BE2C (cell line): ENCODE measurements at regions not wholly inside any gene's neighbourhood (a gene's known extent, or its start where the extent isn't known, plus 50 kb on each side); places are given as distances from the start of the nearest gene placed in this dataset.

ENCODE experiments used
- DNase-seq: peaks from one replicate; pipeline ENCODE4 v3.0.0-alpha.2; 2020
- H3K27me3 ChIP-seq: fragments of 250-450 bp; sonication (Bioruptor Pico); 2 replicates; pipeline ENCODE4 v1.5.1; 2020; ENCODE audit warnings: mild to moderate bottlenecking
- H3K36me3 ChIP-seq: fragments of 250-450 bp; sonication (Bioruptor Pico); 2 replicates; pipeline ENCODE4 v1.5.1; 2020; ENCODE audit warnings: mild to moderate bottlenecking
- H3K4me1 ChIP-seq: fragments of 250-450 bp; sonication (Bioruptor Pico); 2 replicates; pipeline ENCODE4 v1.5.1; 2020
- H3K4me3 ChIP-seq: 2 replicates; pipeline ENCODE4 v1.5.1; 2011; ENCODE audit warnings: low read depth, low read length
- H3K9me3 ChIP-seq: fragments of 250-450 bp; sonication (Bioruptor Pico); 2 replicates; pipeline ENCODE4 v1.5.1; 2020
- CTCF ChIP-seq: IDR thresholded peaks from 2 replicates; pipeline ENCODE4 v1.5.1; 2012; ENCODE audit warnings: mild to moderate bottlenecking, low read depth, low read length

- no peaks in the 10 kb centered on the region for H3K27me3 ChIP-seq
- H3K36me3 ChIP-seq: no peaks in the 10 kb centered on the region
- TF ChIP-seq CTCF: no peak
- no peaks in the 10 kb centered on the region for H3K4me1 ChIP-seq
- DNase-seq: no peak
- H3K9me3 ChIP-seq: no peaks in the 10 kb centered on the region
- no peak overlapping the region for H3K4me3 ChIP-seq
These were observed 132.3 kb downstream of the FAM43A start for GRCh38 chr3:194817936-194818335.

GRCh38 chr3:194824100-194824499 is 138.4 kb downstream of the FAM43A start:
- Histone ChIP-seq H3K4me3 (no peak overlapping the region), H3K27me3 (no peaks in the 10 kb centered on the region), H3K4me1 (no peaks in the 10 kb centered on the region), H3K9me3 (no peaks in the 10 kb centered on the region), H3K36me3 (no peaks in the 10 kb centered on the region)
- DNase-seq: no peak
- no peak for TF ChIP-seq CTCF

GRCh38 chr3:194824701-194825111 is 139.0 kb downstream of the FAM43A start:
- H3K4me1 ChIP-seq: no peaks in the 10 kb centered on the region
- no peak for DNase-seq
- no peak for TF ChIP-seq CTCF
- no peak overlapping the region for H3K4me3 ChIP-seq
- H3K27me3 ChIP-seq: no peaks in the 10 kb centered on the region
- H3K36me3 ChIP-seq: no peaks in the 10 kb centered on the region
- no peaks in the 10 kb centered on the region for H3K9me3 ChIP-seq

GRCh38 chr3:194826594-194826993 is 140.9 kb downstream of the FAM43A start:
- H3K9me3 ChIP-seq: no peaks in the 10 kb centered on the region
- DNase-seq: no peak
- H3K4me3 ChIP-seq: no peak overlapping the region
- H3K4me1 ChIP-seq: no peaks in the 10 kb centered on the region
- TF ChIP-seq CTCF: no peak
- H3K36me3 ChIP-seq: no peaks in the 10 kb centered on the region
- no peaks in the 10 kb centered on the region for H3K27me3 ChIP-seq

GRCh38 chr3:194827486-194827885 is 141.8 kb downstream of the FAM43A start:
- no peak for TF ChIP-seq CTCF

GRCh38 chr3:194828116-194828515 is 142.4 kb downstream of the FAM43A start:
- Histone ChIP-seq H3K4me3 (no peak overlapping the region), H3K9me3 (no peaks in the 10 kb centered on the region), H3K36me3 (no peaks in the 10 kb centered on the region), H3K4me1 (no peaks in the 10 kb centered on the region), H3K27me3 (no peaks in the 10 kb centered on the region)
- TF ChIP-seq CTCF: no peak
- no peak for DNase-seq

More at GRCh38 chr3:194827486-194827885, 141.8 kb downstream of the FAM43A start:
- no peak for DNase-seq
- no peaks in the 10 kb centered on the region for H3K9me3 ChIP-seq
- H3K36me3 ChIP-seq: no peaks in the 10 kb centered on the region
- no peaks in the 10 kb centered on the region for H3K27me3 ChIP-seq
- H3K4me3 ChIP-seq: no peak overlapping the region
- no peaks in the 10 kb centered on the region for H3K4me1 ChIP-seq
